T47D (cell line): ENCODE measurements at regions not wholly inside any gene's neighbourhood (a gene's known extent, or its start where the extent isn't known, plus 50 kb on each side); places are given as distances from the start of the nearest gene placed in this dataset.

Source experiments
- DNase-seq, 2 experiments: peaks; one replicate each; pipeline versions ENCODE4 v3.0.0 to v3.0.0-alpha.2; 2011 to 2012; ENCODE audit warnings: low read depth in 1 of 2, low spot score in 1 of 2
- JUND ChIP-seq: IDR thresholded peaks from 2 replicates; pipeline ENCODE4 v1.6.1; 2012; ENCODE audit warnings: low read depth
- in situ Hi-C: cut with HindIII; loops from 2 replicates; pipeline ENCODE4 v1.10.0; 2016; ENCODE audit warnings: low sequenced_read_pairs, low pct_unique_long_range_greater_than_20kb

DNA sequence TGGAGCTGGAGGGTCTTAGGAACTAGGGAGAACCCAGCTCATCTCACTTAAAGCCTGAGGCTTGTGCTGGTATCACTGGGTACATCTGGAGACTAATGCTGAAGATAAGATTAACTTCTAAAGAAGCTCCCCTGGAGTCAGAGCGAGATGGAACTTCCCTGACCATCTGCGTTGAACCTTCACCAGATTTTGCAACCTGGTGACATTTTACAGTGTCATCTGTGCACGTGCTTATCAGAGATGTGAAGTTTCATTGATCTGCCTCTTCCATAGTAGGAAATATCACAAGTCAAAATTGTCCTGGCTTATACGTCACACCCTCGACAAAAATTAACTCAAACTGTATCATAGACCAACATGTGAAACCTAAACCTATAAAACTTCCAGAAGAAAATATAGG, 395.5 kb downstream of the SHQ1 start:
- in situ Hi-C loops = no loop called here
- no peak for DNase-seq
- TF ChIP-seq JUND = no peak

DNA sequence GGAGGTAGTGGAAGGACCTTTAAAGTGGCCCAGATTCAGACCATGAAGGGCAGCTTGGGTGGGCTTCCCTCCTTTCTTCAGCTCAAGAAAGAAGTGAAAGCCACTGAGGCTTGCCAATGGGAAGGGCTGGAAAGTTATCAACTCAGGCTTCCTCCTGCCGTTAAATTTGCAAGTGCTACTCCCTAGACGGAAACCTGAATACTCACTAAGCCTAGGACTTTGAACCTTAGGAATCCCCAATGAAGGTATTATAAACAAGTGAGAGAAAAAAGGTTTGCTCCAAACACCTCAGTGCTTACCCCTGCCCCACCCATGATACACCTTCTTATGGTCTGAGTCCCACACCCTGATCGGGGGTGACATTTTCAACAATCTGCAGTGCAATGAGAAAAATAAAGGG, 396.4 kb downstream of the SHQ1 start:
- no peak for DNase-seq
- in situ Hi-C loops = no loop called here
- no peak for TF ChIP-seq JUND

DNA sequence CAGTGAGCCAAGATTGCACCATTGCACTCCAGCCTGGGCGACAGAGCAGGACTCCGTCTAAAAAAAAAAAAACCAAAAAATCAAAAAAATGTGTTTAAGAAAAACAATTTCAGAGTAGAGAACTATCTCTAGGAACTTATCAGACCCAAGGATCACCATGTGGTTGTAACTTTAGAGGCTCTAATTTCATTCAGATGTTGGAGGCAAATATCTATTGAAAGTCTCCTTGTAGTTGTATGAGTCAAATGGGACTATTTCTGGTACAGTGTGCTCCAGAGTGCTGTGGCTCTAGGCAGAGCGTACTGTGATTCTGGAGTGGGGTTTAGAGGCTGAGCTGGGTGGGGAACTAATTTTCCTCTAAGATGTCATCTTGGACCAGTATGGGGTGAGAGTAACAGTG, 398.7 kb downstream of the SHQ1 start:
- in situ Hi-C loops = no loop called here
- no peak for DNase-seq
- TF ChIP-seq JUND = no peak

DNA sequence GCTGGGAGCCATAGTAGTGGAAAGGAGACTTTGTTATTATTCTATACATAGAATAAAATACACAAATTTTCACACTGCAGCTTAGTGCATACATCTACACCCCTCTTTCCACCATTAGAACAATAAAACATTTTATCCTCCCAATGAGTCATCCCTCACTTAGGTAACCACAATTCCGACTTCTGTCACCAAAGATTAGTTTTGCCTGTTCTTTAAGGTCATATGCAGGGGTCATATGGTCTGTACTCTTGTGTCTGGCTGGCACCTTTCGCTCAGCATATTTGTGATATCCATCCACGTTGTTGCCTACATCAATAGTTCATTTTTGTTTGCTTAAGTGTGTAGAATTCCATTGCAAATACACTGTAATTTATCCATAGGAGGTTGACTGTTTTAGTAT, 399.4 kb downstream of the SHQ1 start:
- in situ Hi-C loops = no loop called here

DNA sequence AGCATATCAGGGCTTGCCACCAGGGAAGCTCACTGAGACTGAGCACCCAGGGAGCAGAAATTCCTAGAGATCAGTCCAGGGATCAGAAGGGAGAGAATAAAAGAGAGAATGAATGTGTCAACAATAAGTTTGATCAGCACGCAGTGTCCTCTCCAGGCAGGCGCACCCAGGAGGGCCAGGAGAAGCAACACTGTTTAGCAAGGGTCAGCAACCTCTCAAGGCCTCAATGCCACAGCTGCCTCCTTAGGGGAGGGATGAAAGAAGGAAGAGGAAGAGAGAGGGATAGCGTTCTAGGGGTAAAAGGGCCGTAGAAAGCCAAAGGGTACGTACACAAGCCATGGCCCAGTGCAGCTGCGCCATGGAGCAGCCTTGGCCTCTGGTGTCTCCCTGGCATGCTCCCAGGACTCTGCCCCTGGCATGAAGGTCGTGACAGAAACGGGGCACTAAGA, 399.8 kb downstream of the SHQ1 start:
- DNase-seq = no peak
- in situ Hi-C loops = no loop called here
- no peak for TF ChIP-seq JUND

More for the DNA sequence above, 399.4 kb downstream of the SHQ1 start:
- no peak for TF ChIP-seq JUND
- DNase-seq = no peak

DNA sequence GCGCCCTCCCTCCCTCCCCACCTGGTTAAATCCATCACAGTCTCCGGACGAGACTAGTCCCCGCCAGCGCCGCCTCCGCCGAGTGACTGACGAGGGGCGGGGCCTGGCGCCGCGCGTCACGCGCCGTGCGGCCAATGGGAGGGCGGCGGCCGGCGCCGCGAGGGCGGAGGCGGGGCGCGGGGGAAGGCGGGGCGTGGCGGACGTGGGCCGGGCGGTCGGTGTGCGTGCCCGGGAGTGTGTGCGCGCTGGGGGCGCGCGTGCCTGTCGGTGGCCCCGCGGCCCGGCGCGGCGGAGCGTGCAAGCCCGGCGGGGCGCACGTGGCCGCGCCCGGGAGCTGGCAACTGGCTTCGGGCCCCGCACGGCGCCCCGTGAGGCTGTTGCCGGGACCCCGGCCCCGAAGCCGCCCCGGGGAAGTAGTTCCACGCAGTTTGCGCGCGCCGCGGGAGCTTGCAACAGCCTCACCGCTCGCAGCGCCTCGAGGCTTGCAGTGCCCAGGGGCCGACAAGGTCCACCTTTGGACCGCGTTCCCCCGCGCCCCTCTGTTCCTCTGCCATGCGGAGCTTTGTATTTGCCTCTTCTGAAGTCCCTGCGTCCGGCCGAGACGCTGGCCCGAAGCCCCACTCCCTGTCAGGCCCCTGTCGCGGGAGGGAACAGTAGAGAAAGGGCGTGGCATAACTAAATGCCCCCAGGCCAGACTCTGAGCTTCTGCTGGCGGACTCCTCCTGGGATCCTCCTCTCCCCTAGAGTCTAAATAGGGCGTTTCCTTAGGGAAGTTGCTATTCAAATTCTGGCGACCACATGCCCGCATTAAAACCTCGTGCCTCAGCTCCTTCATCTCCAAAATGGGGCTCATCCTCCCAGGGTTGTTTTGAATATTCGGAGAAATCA, 400.9 kb downstream of the SHQ1 start:
- DNase-seq = peak; percentile 71 to 91
- in situ Hi-C loops = no loop called here
- no peak for TF ChIP-seq JUND

DNA sequence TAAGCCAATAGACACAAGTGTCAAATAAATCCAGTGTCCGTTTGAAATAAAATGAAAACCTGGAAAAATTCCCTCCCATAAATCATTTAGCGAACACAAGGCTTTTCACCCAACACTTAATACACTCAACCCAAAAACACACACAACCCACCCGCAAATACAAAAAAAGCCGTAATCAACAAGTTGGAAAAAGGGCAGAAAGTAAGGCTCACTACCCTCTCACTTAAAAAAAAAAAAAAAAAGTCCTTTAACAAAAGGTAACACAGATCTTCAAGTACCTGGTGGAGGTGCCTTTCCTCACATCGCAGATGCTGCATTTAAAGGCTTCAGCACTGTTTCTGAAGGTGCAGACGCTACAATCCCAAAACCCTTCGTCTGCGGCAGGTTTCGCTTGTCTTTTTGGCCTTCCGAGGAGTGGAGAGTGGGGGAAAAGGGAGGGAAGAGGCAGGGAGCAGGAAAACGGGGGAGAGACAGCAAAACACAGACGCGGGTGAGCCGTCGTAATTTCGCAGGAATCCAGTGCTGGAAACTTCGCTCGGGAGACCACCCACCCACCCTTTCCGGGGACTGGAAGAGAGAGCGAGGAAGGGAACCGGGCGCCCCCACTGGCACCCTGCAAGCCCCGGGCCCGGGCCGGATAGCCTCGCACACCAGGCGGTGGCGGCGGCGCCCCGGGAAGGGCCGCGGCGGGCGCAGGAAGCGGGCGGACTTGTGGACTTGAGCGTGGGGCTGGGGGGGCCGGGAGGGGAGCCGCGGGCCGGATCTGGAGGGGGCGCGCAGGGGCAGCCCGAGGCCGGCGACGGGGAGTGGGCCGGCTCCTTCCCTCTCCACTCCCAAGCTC, 401.8 kb downstream of the SHQ1 start, which contains the start of gene RYBP:
TSS of gene RYBP (minus strand) at position 404 of the 841 bp plus-strand sequence.
- DNase-seq = peak in 1 of 2 experiments; percentile 58
- in situ Hi-C loops = no loop called here
- TF ChIP-seq JUND = no peak

DNA sequence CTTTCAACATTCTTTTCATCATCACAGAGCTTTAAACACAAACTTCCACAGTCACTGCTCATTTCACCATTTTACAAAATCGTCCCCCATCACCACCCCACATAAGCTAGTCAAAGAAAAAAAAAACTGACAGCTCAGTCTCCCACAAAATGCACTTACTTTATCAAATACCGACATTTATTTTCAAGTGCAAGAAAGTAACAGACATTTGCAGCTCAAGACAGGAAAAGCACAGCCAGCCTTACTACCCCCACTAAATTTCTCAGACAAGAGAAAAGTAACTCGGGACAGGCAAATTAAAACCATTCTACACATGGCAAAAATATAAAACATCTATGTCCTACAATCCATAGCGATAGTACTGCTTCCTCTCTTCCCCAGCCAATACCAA, 402.4 kb downstream of the SHQ1 start:
- in situ Hi-C loops = no loop called here
- no peak for DNase-seq
- no peak for TF ChIP-seq JUND

DNA sequence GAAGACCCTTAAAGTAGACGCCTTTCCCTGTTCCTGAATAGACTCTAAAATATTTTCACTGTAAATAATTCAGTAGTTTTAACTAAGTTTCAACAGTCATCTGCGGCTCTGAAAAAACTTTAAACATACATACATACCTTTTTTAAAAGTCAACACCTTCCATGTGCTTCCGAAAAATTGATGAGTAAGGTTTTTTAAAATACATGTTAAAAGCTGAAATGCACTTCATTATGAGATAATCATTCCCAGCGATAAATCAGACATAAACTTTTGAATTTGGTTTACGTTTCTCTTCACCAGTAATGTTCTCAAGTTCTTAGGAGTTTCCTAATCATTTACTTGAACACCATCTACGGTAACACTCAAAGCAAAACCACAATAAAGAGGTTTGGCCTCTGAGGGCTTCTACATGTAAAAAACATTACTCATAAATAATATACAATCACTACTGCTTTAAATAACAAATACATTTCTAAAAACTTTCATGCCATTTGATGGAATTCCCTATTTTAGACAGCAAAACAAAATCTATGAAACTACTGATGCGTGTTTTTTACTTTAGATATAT, 403.5 kb downstream of the SHQ1 start:
- TF ChIP-seq JUND = no peak
- no peak for DNase-seq
- in situ Hi-C loops = no loop called here

DNA sequence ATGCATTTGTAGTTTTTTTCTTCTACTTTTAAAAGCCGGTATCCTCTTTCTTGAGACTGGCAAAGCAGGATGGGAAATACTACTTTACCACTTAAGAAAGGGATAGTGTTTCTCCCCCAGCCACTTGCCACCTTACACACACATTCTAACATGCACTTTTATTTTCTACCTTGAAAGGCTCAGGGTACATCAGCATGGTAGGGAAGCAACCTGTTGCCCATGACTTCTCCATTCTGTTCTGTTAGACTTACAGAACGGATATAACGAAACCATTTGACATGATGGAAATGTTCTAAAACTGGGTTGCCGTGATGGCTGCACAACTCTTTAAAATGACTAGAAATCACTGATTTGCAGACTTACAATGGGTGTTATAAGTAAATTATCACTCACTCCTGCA, 405.5 kb downstream of the SHQ1 start:
- DNase-seq = no peak
- in situ Hi-C loops = no loop called here
- no peak for TF ChIP-seq JUND

DNA sequence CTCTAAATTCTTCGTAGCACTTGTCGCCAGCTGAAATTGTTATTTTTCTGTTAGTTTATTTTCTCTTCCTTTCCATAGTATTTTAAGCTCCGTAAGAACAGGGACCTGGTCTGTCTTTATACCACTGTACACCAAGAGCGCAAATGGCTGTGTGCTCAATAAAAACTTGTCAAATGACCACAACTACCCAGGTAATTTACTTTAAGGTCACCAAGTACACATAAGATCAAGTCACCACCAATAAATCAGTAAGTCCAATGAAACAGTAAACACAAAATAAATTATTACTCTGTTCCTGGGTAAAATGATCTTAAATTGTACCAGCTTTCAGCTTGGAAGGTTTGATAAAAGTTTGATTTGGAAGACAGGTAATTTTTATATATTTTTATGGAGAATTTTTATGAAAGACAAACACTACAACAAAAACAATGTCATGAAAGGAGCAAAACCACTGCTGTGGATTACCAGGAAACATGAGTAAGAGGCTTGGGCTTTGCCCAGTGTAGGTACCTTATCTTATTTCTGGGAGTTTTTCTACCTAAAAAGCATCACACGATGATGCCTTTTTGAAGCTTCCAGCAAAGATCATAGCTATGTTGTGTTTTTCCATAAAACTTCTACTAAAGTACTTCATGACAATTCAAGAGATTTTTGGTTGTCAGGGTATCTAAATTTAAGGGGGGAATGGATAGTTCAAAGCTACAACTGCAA, 406.8 kb downstream of the SHQ1 start:
- TF ChIP-seq JUND = no peak
- DNase-seq = no peak
- in situ Hi-C loops = no loop called here

DNA sequence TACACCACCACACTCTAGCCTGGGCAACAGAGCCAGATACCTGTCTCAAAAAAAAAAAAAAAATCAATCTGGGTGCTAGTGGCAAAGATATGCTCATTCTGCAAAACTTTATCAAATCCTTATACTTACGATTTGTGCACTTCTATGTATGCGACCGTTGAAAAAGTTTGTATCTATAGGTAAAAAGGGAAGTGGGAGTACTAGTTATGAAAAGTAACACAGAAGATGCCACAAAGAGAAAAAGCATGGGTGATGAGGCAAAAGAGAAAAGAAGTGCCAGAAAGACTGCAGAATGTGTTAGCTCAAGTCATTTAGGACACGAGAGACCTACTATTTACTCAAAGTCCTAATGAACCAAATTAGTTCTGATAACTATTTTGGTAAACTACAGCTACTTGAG, 407.8 kb downstream of the SHQ1 start:
- DNase-seq = no peak
- TF ChIP-seq JUND = no peak
- in situ Hi-C loops = no loop called here
